ENCODE measurements at regions not wholly inside any gene's neighbourhood (a gene's known extent, or its start where the extent isn't known, plus 50 kb on each side); places are given as distances from the start of the nearest gene placed in this dataset.

DNA sequence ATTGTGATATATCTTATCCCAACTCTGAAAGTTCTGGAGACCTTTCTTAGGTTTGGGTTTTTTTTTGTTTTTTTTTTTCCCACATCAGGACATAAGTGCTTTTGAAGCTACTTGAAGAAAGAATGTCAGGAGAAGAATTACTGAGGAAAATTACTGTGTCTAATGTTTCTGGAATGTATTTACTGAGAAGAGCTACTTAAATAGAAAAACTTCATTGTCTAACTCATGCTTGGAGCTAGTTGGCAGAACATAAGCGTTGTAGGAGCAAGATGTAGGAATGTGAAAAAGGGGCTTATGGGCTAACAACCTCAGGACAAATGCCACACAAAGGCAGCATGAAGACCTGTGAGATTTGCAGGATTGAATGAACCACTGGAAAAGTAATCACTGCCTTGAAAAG, 166.6 kb upstream of the GLRA2 start:
- no peaks in the 10 kb centered on the region for H3K36me3 Mint-ChIP-seq

DNA sequence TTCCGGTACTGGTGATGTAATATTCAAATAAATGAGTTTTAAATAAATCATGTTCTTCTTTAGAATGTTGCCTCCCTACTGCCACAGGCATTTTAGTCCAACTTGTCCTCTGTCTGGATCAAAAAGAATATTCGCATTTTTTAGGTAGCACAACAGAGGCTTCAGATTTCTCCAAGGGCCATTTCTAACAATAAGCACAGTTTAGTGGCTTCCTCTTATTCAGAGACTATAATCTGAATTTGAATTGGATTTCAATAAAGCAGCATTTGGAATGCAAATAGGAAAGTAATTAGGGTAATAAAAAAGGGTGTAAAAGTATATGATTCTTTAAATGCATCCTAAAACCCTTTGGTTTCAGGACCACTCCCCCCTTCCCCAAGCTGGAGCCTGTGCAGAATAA, 167.9 kb upstream of the GLRA2 start:
- H3K9me3 ChIP-seq (ENCODE audit: control insufficient read depth in 2 of 2, low read length in 2 of 2): no peaks in the 10 kb centered on the region
- ATAC-seq (ENCODE audit: low read depth in 2 of 2): no peak
- no peak for DNase-seq
- peaks cover 0 to 3% (median 0%) of the 10 kb centered on the region in 7 donors for H3K9me3 Mint-ChIP-seq
- H3K4me1 ChIP-seq (ENCODE audit: control insufficient read depth, insufficient read depth, low read length, poor library complexity, severe bottlenecking): no peaks in the 10 kb centered on the region
- no peak overlapping the region for H3K27ac Mint-ChIP-seq
- no peaks in the 10 kb centered on the region for H3K36me3 ChIP-seq (ENCODE audit: control insufficient read depth, insufficient read depth, low read length)
- no peaks in the 10 kb centered on the region for H3K36me3 Mint-ChIP-seq
- no peaks in the 10 kb centered on the region for H3K27me3 ChIP-seq (ENCODE audit: control insufficient read depth, insufficient read depth, low read length)
- no peaks in the 10 kb centered on the region for H3K4me1 Mint-ChIP-seq
- no peak overlapping the region for H3K4me3 Mint-ChIP-seq
- H3K27me3 Mint-ChIP-seq: no peaks in the 10 kb centered on the region
- no peak overlapping the region for H3K27ac ChIP-seq (ENCODE audit: insufficient read depth, low read length, poor library complexity, severe bottlenecking)
- H3K4me3 ChIP-seq (ENCODE audit: low read depth, low read length): no peak overlapping the region

More for the DNA sequence above, 166.6 kb upstream of the GLRA2 start:
- Histone ChIP-seq H3K36me3 (ENCODE audit: control insufficient read depth, insufficient read depth, low read length) (no peaks in the 10 kb centered on the region), H3K27ac (ENCODE audit: insufficient read depth, low read length, poor library complexity, severe bottlenecking) (no peak overlapping the region), H3K27me3 (ENCODE audit: control insufficient read depth, insufficient read depth, low read length) (no peaks in the 10 kb centered on the region), H3K9me3 (ENCODE audit: control insufficient read depth in 2 of 2, low read length in 2 of 2) (no peaks in the 10 kb centered on the region), H3K4me3 (ENCODE audit: low read depth, low read length) (no peak overlapping the region), H3K4me1 (ENCODE audit: control insufficient read depth, insufficient read depth, low read length, poor library complexity, severe bottlenecking) (no peaks in the 10 kb centered on the region)
- no peak for DNase-seq
- H3K4me1 Mint-ChIP-seq: no peaks in the 10 kb centered on the region
- no peak overlapping the region for H3K4me3 Mint-ChIP-seq
- no peaks in the 10 kb centered on the region for H3K9me3 Mint-ChIP-seq
- no peak for ATAC-seq (ENCODE audit: low read depth in 2 of 2)
- no peak overlapping the region for H3K27ac Mint-ChIP-seq
- no peaks in the 10 kb centered on the region for H3K27me3 Mint-ChIP-seq

DNA sequence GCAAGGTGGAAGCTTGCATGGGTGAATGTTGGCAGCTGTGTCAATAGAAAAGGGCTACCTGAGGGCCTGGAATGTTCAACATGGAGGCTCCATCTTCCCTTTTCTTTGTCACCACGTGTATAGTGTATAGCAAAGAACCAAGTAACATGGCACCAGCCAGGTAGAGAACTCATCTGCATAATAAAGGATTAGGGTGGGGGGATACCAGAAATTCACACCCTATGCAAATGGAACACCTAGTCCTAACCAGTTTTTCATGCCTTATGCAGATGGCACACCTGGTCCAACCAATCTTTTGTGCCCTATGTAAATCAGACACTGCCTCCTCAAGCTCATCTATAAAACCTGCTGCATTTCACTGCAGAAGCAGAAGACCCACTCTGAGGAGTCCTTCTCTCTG, 169.6 kb upstream of the GLRA2 start:
- Histone ChIP-seq H3K4me3 (ENCODE audit: low read depth, low read length) (no peak overlapping the region), H3K36me3 (ENCODE audit: control insufficient read depth, insufficient read depth, low read length) (no peaks in the 10 kb centered on the region), H3K4me1 (ENCODE audit: control insufficient read depth, insufficient read depth, low read length, poor library complexity, severe bottlenecking) (no peaks in the 10 kb centered on the region), H3K27ac (ENCODE audit: insufficient read depth, low read length, poor library complexity, severe bottlenecking) (no peak overlapping the region), H3K27me3 (ENCODE audit: control insufficient read depth, insufficient read depth, low read length) (no peaks in the 10 kb centered on the region), H3K9me3 (ENCODE audit: control insufficient read depth in 2 of 2, low read length in 2 of 2) (no peaks in the 10 kb centered on the region)
- DNase-seq (no peak), ATAC-seq (ENCODE audit: low read depth in 2 of 2) (no peak)
- Mint-ChIP-seq H3K4me1 (no peaks in the 10 kb centered on the region), H3K9me3 (peaks cover 0 to 6% (median 0%) of the 10 kb centered on the region in 7 donors), H3K27ac (no peak overlapping the region), H3K4me3 (no peak overlapping the region), H3K27me3 (no peaks in the 10 kb centered on the region), H3K36me3 (no peaks in the 10 kb centered on the region)

DNA sequence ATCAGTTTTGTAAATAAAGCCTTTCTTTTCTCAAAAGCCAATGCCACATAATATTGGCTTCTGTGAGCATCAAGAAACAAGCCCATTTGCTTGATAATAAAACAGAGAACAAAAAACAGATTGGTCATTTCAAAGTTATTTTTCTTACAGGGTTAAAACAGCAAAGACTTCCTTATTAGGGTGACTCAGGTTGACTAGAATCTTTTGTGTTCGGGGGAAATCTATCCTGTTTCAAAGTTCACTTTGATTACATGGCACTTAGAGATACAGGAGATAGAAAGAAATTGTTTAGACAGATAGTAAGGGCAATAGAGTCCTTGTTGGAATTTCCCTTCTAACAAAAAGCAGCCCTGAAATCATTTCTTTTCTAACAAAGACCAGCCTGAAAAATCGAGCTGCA, 170.0 kb upstream of the GLRA2 start:
- DNase-seq: no peak
- Mint-ChIP-seq H3K36me3 (no peaks in the 10 kb centered on the region), H3K4me3 (no peak overlapping the region), H3K27me3 (no peaks in the 10 kb centered on the region), H3K4me1 (no peaks in the 10 kb centered on the region), H3K9me3 (peaks cover 0 to 6% (median 0%) of the 10 kb centered on the region in 7 donors), H3K27ac (no peak overlapping the region)
- Histone ChIP-seq H3K4me1 (ENCODE audit: control insufficient read depth, insufficient read depth, low read length, poor library complexity, severe bottlenecking) (no peaks in the 10 kb centered on the region), H3K27ac (ENCODE audit: insufficient read depth, low read length, poor library complexity, severe bottlenecking) (no peak overlapping the region), H3K9me3 (ENCODE audit: control insufficient read depth in 2 of 2, low read length in 2 of 2) (no peaks in the 10 kb centered on the region), H3K36me3 (ENCODE audit: control insufficient read depth, insufficient read depth, low read length) (no peaks in the 10 kb centered on the region), H3K4me3 (ENCODE audit: low read depth, low read length) (no peak overlapping the region), H3K27me3 (ENCODE audit: control insufficient read depth, insufficient read depth, low read length) (no peaks in the 10 kb centered on the region)
- no peak for ATAC-seq (ENCODE audit: low read depth in 2 of 2)

DNA sequence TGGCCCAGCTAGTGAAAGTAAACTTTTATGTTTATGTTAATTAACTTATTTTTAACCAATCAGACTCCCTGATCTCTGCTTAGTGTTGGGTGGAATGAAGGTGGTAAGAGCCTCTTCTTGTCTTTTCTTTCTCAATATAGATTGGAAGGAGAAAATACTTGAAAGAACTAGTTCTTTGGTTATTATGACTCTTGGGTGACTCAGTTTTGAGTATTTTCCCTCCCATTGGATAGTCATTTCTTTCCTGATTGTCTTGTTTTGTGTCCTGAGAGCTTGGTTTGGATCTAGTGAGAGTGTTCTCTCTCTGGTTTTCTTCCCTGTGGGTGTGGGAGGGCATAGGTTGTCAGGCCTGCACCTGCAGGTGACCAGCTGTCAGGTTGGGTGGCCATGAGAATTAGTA, 172.0 kb upstream of the GLRA2 start:
- no peaks in the 10 kb centered on the region for H3K36me3 Mint-ChIP-seq
- H3K27me3 Mint-ChIP-seq: no peaks in the 10 kb centered on the region
- DNase-seq (no peak), ATAC-seq (ENCODE audit: low read depth in 2 of 2) (no peak)
- no peak overlapping the region for H3K4me3 Mint-ChIP-seq
- Histone ChIP-seq H3K27me3 (ENCODE audit: control insufficient read depth, insufficient read depth, low read length) (no peaks in the 10 kb centered on the region), H3K9me3 (ENCODE audit: control insufficient read depth in 2 of 2, low read length in 2 of 2) (no peaks in the 10 kb centered on the region), H3K36me3 (ENCODE audit: control insufficient read depth, insufficient read depth, low read length) (no peaks in the 10 kb centered on the region), H3K4me3 (ENCODE audit: low read depth, low read length) (no peak overlapping the region), H3K4me1 (ENCODE audit: control insufficient read depth, insufficient read depth, low read length, poor library complexity, severe bottlenecking) (no peaks in the 10 kb centered on the region), H3K27ac (ENCODE audit: insufficient read depth, low read length, poor library complexity, severe bottlenecking) (no peak overlapping the region)
- peaks cover 0 to 6% (median 0%) of the 10 kb centered on the region in 7 donors for H3K9me3 Mint-ChIP-seq
- H3K4me1 Mint-ChIP-seq: no peaks in the 10 kb centered on the region
- no peak overlapping the region for H3K27ac Mint-ChIP-seq

DNA sequence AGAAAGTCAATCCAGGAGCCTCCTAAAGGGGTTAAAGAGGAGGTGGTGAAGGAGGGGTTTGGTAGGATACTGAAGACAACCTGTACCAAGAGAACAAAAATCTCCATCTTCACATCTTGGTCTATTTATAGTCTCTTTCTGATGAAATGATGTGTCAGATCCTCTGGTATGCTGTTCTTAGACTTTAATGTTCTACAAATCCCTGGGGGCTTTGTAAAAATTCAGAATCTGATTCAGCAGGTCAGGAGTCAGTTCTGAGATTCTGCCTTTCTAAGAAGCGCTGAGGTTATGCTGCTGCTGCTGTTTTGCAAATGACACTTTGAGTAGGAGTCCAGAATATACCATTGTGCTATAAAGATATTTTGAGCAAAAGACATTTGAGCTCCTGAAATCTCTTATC, 172.9 kb upstream of the GLRA2 start:
- DNase-seq: no peak
- Histone ChIP-seq H3K9me3 (ENCODE audit: control insufficient read depth in 2 of 2, low read length in 2 of 2) (no peaks in the 10 kb centered on the region), H3K4me1 (ENCODE audit: control insufficient read depth, insufficient read depth, low read length, poor library complexity, severe bottlenecking) (no peaks in the 10 kb centered on the region), H3K4me3 (ENCODE audit: low read depth, low read length) (no peak overlapping the region), H3K27me3 (ENCODE audit: control insufficient read depth, insufficient read depth, low read length) (no peaks in the 10 kb centered on the region), H3K36me3 (ENCODE audit: control insufficient read depth, insufficient read depth, low read length) (no peaks in the 10 kb centered on the region), H3K27ac (ENCODE audit: insufficient read depth, low read length, poor library complexity, severe bottlenecking) (no peak overlapping the region)
- no peaks in the 10 kb centered on the region for H3K4me1 Mint-ChIP-seq
- no peak overlapping the region for H3K4me3 Mint-ChIP-seq
- H3K27ac Mint-ChIP-seq: no peak overlapping the region
- peaks cover 0 to 10% (median 0%) of the 10 kb centered on the region in 7 donors for H3K9me3 Mint-ChIP-seq
- no peaks in the 10 kb centered on the region for H3K36me3 Mint-ChIP-seq
- no peak for ATAC-seq (ENCODE audit: low read depth in 2 of 2)
- no peaks in the 10 kb centered on the region for H3K27me3 Mint-ChIP-seq

DNA sequence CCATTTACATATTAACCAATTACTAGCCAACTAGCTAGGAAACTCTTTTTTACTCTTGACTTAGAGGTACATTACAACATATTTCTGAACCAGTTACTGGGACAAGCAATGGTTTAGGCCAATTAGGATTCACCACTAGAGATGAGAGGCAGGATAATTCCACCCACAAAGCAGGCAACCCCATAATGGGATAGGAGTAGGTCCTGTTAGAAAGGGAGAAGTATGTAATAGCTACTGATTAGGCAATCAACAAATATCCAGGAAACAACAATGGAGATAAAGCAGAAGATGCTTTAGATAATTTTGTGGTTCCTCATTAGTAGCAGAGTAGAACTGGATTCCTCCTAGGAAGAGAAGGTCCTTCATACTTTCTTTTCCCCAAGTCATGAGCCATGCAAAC, 173.8 kb upstream of the GLRA2 start:
- ATAC-seq (ENCODE audit: low read depth in 2 of 2): no peak
- peaks cover 0 to 13% (median 0%) of the 10 kb centered on the region in 7 donors for H3K9me3 Mint-ChIP-seq

DNA sequence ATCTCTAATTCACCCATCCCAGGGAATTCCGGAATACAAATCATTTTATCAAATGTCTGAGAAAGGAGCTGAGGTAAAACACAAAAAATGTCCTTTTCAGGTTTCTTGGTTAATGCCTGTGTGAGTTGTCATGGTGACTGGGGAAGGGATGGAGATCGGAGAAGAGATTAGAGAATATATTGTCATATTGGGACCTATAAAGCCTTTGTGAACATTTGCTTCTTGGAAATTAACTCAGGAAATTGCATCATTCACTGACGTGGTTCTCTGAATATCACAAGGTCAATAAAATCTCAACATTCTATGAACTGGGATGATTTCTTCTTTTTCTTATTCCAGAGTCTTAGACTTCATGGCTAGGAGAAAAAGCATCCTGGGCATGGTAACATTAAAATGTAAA, 174.8 kb upstream of the GLRA2 start:
- Mint-ChIP-seq H3K4me1 (no peaks in the 10 kb centered on the region), H3K36me3 (no peaks in the 10 kb centered on the region), H3K4me3 (no peak overlapping the region), H3K27ac (no peak overlapping the region), H3K9me3 (peaks cover 0 to 13% (median 0%) of the 10 kb centered on the region in 7 donors), H3K27me3 (no peaks in the 10 kb centered on the region)
- Histone ChIP-seq H3K4me3 (ENCODE audit: low read depth, low read length) (no peak overlapping the region), H3K27me3 (ENCODE audit: control insufficient read depth, insufficient read depth, low read length) (no peaks in the 10 kb centered on the region), H3K36me3 (ENCODE audit: control insufficient read depth, insufficient read depth, low read length) (no peaks in the 10 kb centered on the region), H3K9me3 (ENCODE audit: control insufficient read depth in 2 of 2, low read length in 2 of 2) (no peaks in the 10 kb centered on the region), H3K27ac (ENCODE audit: insufficient read depth, low read length, poor library complexity, severe bottlenecking) (no peak overlapping the region), H3K4me1 (ENCODE audit: control insufficient read depth, insufficient read depth, low read length, poor library complexity, severe bottlenecking) (no peaks in the 10 kb centered on the region)
- DNase-seq (no peak), ATAC-seq (ENCODE audit: low read depth in 2 of 2) (no peak)

More for the DNA sequence above, 173.8 kb upstream of the GLRA2 start:
- H3K4me3 Mint-ChIP-seq: no peak overlapping the region
- H3K27me3 ChIP-seq (ENCODE audit: control insufficient read depth, insufficient read depth, low read length): no peaks in the 10 kb centered on the region
- H3K4me3 ChIP-seq (ENCODE audit: low read depth, low read length): no peak overlapping the region
- no peaks in the 10 kb centered on the region for H3K36me3 ChIP-seq (ENCODE audit: control insufficient read depth, insufficient read depth, low read length)
- no peaks in the 10 kb centered on the region for H3K27me3 Mint-ChIP-seq
- H3K27ac ChIP-seq (ENCODE audit: insufficient read depth, low read length, poor library complexity, severe bottlenecking): no peak overlapping the region
- H3K4me1 Mint-ChIP-seq: no peaks in the 10 kb centered on the region
- DNase-seq: no peak
- no peak overlapping the region for H3K27ac Mint-ChIP-seq
- H3K9me3 ChIP-seq (ENCODE audit: control insufficient read depth in 2 of 2, low read length in 2 of 2): no peaks in the 10 kb centered on the region
- H3K4me1 ChIP-seq (ENCODE audit: control insufficient read depth, insufficient read depth, low read length, poor library complexity, severe bottlenecking): no peaks in the 10 kb centered on the region
- no peaks in the 10 kb centered on the region for H3K36me3 Mint-ChIP-seq

Measured in CD4-positive, CD25-positive, alpha-beta regulatory T cell (primary cell).